GM18867 (cell line): ENCODE measurements at regions not wholly inside any gene's neighbourhood (a gene's known extent, or its start where the extent isn't known, plus 50 kb on each side); places are given as distances from the start of the nearest gene placed in this dataset.
"Not testable (repeated sequence)": the region's sequence is repeated elsewhere in the genome, so short reads cannot be mapped to it uniquely, and the experiment has no call there.

ENCODE experiments used
- ATAC-seq: cut with Tn5 transposase; IDR thresholded peaks from one replicate; pipeline ENCODE4 v1.9.1; 2021; ENCODE audit warnings: mild to moderate bottlenecking, moderate library complexity; ENCODE audit not compliant: unreplicated experiment

DNA sequence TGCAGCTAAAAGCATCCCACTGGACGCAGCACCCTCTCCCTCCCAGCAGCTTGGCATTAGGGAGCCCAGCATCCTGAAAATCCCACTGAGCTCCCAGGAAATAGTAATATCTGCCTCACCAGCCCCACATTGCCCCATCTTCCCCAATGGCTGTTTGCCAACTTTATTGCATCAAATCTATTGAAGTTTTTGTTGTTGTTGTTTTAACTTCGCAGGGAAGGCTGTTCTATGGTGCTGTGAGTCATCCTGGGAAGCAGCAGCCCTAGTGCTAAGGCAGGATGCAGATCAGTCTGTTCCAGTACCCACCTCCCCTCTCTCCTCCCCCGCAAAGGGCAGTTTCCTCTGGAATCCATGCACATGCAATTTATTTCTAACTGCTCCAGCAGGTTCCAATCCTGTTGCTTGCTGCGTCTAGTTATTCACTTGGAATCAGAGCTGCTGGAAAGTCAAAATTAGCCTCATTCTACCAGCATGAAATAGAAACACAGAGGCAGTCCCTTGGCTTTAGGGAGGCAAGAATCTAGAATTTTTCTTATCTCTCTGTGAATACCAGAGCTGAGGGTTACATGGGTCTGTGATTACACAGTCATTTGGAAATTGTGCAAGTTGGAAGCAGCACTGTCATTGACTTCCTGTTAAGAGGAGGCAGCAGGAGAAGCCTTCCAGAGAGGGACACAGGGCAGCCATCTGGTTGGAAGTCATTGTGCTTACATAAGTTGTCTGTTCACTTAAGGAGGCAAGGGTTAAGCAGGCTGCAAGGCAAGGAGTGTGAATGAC is 115.9 kb upstream of the CACUL1 start:
- no peak for ATAC-seq

DNA sequence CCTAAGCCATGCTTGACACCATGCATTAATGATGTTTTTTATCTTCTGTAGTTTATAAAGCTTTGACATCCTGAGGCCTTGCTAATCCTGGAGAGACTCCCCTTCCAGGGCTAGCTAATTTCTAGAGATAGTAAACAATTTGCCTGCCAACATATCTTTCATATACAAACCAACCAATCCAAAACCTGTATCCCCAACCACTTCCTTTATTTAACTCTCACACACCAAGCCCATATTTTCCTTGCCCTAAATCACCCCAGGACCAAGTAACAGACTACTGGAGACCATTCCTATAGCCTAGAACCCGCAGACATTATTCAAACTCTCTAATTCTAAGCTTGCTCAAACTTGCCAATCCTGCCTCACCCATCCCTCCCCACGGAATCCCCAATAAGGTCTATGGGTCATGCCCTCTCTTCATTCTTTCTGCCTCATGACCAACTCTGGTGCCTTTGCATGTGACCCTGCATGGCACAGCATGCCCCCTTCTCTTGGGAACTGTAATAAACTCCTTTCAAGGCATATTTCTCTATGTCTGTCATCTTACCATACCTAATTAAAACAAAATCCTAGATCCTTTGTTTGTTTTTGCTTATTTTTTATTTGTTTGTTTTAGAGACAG is 116.6 kb upstream of the CACUL1 start:
- no peak for ATAC-seq

DNA sequence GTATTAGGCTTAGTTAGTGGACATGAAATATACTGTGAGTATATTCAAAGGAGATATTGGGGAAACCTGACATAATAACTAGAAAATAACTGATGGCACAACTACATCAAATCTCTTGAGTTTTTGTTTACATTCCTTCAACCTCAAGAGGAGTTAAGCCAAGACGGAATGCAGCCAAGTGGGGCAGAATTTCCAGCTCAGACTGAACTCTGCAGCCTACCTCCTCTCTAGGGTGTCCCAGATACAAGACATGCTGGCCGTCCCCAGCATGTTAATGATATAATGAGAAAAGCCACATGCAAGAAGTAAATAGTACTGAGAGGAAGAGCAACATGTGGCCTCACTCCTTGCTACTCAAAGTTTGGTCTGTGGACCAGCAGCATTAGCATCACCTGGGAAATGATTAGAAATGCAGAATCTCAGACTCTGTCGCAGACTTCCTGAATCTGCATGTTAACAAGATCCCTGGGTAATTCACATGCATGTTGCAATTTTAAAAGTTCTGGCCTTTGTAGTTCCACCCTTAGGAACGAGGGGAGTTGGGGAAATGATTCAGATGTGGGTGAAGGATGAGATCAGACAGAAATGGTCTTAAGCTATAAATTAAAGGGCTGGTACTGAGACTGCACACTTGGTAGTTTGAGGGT is 118.4 kb upstream of the CACUL1 start:
- ATAC-seq = no peak

DNA sequence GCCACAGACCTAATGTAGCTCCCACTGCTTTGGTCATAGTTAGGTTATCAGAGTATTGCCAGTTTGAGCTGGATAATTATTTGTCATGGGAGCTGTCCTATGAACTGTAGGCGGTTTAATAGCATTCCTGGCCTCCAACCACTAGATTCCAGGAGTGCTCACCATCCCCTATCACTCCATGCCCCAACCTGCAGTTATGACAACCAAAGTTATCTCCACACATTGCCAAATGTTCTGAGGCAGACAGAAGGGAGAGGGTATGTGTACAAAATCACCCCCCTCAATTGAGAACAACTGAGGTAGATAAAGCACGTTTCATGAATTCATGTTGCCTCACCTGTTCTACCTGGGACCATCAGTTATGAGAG is 119.0 kb upstream of the CACUL1 start:
- ATAC-seq = no peak

DNA sequence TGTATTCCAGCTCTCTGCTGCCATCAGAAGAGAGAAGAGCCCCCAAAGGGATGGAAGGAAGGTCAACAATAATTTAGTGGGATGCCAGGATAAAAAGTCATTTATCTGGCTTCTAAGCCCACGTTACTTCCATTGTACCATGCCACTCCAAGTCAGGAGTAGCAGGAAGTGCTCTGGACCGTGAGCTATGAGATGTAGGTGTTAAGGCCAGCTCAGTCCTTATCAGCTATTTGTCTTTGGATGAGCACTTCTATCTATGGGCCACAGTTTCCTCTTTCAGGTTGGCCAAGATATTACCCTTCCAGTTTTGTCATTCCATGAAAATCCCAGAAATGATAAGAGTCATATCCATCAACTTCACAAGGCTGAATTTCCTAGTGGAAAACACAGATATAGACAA is 119.4 kb upstream of the CACUL1 start:
- no peak for ATAC-seq

DNA sequence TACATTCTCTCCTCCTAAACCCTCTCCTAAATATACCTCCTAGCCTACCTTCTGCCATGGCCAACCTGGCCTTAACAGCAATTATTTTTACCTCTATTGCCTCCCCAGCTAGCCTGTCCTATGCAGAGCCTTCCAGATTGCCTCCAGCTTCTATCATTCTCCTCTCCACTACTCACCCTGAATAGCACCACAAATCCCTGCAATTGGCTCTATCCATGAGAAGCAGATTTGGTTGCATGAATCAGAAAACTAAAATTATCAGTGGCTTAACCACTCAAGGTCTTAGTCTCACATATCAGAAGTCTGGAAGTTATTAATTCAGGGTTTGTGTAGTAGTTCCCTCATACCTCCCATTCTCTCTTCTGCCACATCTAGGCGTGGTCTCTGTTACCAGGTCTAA is 120.3 kb upstream of the CACUL1 start:
- ATAC-seq = no peak

DNA sequence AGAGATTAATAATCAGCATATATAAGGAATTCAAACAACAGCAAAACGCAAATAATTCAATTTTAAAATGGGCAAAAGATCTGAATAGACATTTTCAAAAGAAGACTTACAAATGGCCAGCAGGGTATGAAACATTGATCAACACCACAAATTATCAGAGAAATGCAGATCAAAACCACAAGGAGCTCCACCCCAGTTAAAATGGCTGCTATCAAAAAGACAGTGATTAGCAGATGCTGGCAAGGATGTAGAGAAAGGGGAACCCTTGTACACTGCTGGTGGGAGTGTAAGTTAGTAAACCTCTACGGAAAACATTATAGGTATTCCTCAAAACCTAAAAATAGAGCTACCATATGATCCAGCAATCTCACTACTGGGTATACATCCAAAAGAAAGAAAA is 128.0 kb upstream of the CACUL1 start:
- no peak for ATAC-seq

DNA sequence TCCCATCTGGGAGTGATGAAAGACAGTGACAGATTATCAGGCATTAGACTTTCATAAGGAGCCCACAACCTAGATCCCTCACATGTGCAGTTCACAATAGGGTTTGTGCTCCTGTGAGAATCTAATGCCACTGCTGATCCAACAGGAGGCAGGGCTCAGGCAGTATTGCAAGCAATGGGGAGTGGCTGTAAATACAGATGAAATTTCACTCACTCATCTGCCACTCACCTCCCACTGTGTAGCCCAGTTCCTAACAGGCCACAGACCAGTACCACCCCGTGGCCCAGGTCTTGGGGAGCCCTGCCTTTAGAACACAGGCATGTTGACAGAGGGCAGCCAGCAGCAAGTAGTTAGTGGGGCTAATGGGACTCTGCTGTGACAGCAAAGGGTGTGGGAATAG is 137.3 kb upstream of the NANOS1 start:
- no peak for ATAC-seq

DNA sequence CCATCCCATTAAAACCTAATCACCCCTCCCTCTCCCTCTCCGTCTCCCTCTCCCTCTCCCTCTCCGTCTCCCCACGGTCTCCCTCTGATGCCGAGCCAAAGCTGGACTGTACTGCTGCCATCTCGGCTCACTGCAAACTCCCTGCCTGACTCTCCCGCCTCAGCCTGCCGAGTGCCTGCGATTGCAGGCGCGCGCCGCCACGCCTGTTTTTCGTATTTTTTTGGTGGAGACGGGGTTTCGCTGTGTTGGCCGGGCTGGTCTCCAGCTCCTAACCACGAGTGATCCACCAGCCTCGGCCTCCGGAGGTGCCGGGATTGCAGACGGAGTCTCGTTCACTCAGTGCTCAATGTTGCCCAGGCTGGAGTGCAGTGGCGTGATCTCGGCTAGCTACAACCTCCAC is 134.6 kb upstream of the NANOS1 start:
- ATAC-seq = not testable (repeated sequence)

DNA sequence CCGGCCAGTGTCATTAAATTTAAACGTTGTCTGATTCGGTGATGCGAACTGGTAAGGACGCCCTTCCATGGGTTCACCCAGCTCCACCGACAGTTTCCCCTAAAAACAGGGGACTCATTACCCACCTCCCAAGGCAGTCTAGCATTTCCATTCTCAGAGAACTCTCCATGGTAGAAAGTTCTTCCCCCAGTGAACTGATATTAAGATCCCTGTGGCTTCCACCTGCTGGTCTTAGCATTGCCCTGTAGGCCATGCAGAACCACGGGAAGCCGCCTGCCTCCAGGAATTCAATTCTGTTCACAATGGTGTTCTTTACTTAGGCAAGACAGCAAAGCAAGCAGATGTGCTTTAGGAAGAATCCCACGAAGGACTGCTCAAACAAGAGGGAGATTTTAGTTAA is 128.9 kb upstream of the NANOS1 start:
- no peak for ATAC-seq

DNA sequence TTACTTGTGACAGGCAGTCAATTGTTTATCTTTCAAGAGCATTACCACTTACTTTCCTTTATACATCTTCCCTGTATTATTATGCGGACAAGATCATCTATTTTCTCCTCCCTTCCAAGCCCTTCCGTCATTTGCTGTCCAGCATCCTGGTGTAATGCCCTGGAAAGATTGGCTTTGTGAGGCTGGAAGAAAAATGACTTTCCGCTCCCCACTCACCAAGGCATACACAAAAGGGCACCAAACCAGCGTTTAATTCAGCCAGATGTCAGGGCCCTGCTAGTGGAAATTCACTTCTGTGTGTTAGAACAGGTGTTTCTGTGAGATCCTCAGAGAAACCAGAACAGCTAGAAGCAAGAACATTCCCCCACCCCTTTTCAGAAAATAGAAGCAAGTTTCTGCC is 128.1 kb upstream of the NANOS1 start:
- no peak for ATAC-seq

DNA sequence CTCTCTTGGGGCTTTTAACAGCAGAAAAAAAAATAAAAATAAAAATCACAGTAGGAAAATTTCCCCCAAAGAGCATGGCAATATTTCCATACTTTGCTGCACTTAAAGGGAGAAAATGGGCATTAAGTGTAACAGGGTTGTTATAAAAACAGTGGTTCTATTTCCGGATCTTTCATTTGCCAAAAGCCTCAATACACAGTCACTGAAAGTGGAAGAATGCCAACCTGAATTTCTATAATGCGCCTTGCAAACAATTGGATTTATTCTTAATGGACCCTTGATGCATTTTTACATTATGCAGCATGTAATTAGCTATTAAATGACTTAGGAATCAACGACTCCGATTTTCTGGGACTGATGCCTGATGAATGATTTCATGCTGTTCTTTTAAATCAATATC is 127.6 kb upstream of the NANOS1 start:
- ATAC-seq = no peak

DNA sequence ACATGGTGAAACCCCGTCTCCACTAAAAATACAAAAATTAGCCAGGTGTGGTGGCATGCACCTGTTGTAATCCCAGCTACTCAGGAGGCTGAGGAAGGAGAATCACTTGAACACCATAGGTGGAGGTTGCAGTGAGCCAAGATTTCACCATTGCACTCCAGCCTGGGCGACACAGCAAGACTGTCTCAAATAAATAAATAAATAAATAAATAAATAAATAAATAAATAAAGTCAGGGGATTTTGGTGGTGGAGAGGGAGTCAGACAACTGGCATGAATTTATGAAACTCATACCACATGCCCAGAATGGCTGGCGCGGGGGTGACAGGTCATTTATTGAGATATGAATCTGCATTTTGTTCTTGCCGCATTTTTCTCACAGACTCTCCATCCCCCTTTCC is 126.9 kb upstream of the NANOS1 start:
- ATAC-seq = not testable (repeated sequence)

DNA sequence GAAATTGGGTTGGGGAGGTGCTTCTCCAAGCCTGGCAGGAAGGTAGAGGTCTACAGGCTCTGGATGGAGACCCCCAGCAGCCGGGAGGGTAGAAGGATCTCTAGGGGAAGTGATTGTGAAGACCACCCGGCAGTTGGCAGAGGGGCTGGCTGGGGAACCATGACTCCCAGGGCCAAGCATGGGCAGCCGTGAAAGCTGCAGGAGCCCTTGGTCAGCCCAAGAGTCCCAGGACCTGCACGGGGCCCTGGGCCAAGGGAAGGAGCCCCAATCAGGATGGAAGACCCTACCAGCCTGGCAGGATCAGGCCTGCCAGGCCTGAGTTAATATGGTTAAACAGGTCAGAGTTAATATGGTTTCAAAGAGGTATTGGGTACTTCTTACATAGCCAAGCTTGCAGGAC is 126.3 kb upstream of the NANOS1 start:
- ATAC-seq = no peak

DNA sequence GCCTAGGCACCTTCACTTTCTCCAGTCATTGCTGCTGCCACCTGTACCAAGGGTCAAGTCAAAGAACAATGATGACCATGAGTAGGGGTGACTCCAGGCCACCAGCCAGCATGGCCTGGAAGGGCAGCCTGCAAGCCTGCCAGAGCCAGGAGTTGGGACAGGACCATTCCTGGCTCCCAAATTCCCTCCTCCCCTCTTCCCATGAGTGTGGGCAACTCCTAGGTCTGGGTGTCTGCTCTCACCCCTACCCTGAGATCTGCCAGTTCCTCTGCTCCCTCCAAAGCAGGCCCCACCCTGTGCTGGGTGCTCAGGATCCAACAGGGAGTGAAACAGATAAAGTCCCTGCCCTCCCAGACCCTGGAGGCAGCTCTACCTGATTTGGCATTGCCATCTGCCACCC is 125.8 kb upstream of the NANOS1 start:
- no peak for ATAC-seq

DNA sequence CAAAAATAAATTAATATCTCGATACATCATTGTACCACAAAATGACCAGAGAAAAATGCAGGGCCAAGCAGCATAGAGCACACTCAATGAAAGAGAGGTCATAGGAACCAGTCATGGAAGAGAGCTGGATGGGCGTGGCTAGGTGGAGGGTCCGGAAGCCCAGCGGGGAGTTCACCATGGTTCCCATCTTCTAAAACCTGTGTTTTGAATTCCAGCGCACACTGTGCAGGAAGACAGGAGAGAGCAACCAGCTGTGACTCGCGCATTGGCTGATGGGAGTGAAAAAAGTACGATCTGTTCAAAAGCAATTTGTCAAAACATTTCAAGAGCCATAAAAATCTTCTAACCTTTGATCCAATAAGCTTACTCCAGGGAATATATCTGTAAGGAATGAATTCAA is 125.2 kb upstream of the NANOS1 start:
- no peak for ATAC-seq

DNA sequence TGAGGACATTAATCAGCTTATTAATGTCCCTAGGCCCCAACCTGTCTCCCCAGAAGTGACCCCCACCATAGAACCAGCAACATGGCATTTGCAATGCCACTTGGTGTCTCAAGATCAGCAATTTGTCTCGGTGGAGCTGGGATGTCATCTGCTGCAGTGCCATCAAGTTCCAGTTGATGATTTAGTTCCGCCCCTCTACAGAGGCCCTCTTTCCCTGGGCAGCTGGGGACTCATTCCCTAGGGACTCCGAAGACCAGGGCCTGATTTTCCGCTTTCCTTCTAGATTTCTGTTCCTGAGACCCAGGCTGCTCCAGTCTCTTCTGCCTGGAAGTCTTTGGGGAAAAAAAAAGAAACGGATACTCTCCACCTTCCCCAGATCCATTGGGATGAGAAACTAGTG is 122.5 kb upstream of the NANOS1 start:
- ATAC-seq = no peak

DNA sequence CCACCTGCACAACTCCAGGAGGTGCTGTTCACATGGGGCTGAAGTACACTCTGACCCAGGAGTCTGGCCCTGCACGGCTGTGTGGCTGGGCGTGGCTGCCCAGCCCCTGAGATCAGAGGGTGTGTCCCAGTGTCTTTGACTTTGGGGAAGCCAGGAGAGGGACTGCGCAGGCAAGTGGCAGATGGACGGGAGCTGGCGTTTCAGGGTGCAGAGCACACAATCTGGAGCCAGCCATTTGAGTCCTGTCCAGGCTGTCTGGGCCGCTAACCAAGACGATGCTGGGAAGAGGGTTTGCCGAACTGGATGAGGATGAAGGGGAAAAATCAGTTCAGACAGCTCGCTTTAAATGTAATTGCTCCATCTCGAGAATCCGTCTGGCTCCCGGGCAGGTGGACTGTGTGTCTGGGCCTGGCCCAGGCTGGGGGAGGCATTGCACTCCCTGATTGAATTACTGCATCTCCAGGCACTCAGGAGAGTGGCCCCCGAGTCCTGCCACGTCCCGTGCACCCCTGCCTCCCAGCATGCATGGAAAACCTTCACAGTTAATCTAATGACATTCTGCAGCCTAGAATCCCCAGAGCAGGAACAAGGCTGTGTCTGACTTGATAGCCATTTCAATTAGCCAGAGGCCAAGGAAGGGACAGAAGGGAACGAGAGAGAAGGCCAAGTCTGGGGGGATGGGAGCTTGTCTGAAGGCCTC is 120.8 kb upstream of the NANOS1 start:
- ATAC-seq = no peak

DNA sequence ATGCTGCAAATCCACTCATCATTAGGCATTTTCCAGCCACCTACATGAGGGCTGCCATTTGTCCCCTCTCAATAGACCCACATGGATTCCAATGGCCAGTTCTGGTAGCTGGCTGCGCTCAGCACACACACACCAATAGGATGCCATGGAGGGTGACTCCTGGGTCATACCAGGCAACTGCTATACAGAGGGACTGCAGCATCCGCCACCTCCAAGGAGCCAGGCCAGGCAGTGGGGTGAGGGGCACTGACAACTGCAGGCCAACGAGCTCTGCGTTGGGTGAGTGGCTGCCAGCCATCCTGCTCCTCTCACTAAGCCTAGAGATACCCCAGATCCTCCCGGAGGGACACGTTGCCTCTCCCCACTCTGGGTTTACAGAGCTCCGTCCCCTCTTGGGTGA is 118.8 kb upstream of the NANOS1 start:
- no peak for ATAC-seq

DNA sequence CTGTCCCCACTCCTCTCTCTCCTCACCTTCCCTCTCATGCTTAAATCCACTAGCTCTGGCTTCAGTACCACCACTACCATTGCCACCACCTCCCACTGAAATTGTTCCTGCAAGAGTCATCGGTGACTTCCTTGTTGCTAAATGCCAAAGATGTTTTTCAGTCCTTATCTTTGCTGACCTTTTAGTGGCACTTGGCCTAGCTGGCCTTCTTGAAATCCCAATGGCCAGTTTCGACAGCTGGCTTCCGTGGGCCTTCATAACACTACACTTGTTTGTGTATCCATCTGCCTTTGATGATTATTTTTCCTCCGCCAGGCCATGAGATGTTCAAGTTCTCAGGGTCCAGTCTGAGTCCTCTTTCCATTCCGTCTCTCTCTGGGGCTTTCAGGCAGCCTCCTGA is 118.2 kb upstream of the NANOS1 start:
- ATAC-seq = no peak

DNA sequence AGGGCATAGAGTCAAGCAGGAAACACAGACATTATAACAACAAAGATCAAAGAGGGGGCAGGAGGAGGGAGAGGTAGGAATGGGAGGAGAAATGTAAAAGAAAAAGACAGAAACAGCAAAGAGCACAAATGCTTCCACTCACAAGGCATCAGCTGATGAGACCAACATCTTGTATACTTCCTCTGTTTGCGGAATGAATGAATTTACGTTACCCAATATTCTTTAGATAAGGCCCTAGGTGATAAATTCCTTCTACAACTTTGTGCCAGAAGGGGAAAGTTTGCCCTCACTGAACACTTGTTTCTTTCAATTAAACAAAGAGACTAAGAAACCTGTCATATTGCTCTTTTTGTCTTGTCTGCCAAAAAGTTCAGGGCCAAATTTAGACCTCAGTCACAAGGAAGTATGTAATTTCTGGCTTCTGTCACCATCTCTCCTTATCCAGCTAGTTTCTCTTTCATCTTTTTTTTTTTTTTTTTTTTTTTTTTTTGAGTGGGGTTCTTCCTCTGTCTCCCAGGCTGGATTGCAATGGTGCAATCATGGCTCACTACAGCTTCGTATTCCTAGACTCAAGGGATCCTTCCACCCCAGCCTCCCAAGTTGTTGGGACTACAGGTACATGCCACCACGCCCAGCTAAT is 116.4 kb upstream of the NANOS1 start:
- no peak for ATAC-seq
